Naive B cell (primary cell): ENCODE measurements at regions not wholly inside any gene's neighbourhood (a gene's known extent, or its start where the extent isn't known, plus 50 kb on each side); places are given as distances from the start of the nearest gene placed in this dataset.
A peak's percentile ranks its signal among the peaks of the same experiment; 100 is the strongest.

Source experiments
- ATAC-seq, 2 donors: fragments of 150-1000 bp; cut with Tn5 transposase; 2 replicates each; pipeline ENCODE4 v1.10.0; 2021; ENCODE audit warnings: low read depth in 2 of 2, mild to moderate bottlenecking in 2 of 2, moderate library complexity in 2 of 2
- DNase-seq: peaks from one replicate; pipeline ENCODE4 v3.0.0; 2022
- H3K27ac Mint-ChIP-seq, 6 donors: one replicate each; pipeline ENCODE4 v1.8.0; 2020 to 2022; ENCODE audit warnings: mild to moderate bottlenecking in 6 of 6, mixed read lengths in 6 of 6, moderate library complexity in 5 of 6, inconsistent platforms in 2 of 6
- H3K27me3 Mint-ChIP-seq, 3 donors: one replicate each; pipeline ENCODE4 v1.8.0; 2021 to 2022; ENCODE audit warnings: mixed read lengths in 3 of 3, mild to moderate bottlenecking in 1 of 3
- H3K36me3 Mint-ChIP-seq, 2 donors: one replicate each; pipeline ENCODE4 v1.8.0; 2020 to 2022; ENCODE audit warnings: mixed read lengths in 2 of 2, inconsistent platforms in 1 of 2, mild to moderate bottlenecking in 1 of 2
- H3K4me1 Mint-ChIP-seq, 3 donors: one replicate each; pipeline ENCODE4 v1.8.0; 2020 to 2022; ENCODE audit warnings: mixed read lengths in 3 of 3, inconsistent platforms in 1 of 3, mild to moderate bottlenecking in 1 of 3, moderate library complexity in 1 of 3
- H3K4me3 Mint-ChIP-seq, 8 donors: one replicate each; pipeline ENCODE4 v1.8.0; 2020 to 2022; ENCODE audit warnings: mild to moderate bottlenecking in 8 of 8, mixed read lengths in 8 of 8, moderate library complexity in 8 of 8, inconsistent platforms in 2 of 8
- H3K9me3 Mint-ChIP-seq, 7 donors: one replicate each; pipeline ENCODE4 v1.8.0; 2020 to 2022; ENCODE audit warnings: mixed read lengths in 7 of 7, mild to moderate bottlenecking in 5 of 7, inconsistent platforms in 2 of 7, moderate library complexity in 1 of 7

DNA sequence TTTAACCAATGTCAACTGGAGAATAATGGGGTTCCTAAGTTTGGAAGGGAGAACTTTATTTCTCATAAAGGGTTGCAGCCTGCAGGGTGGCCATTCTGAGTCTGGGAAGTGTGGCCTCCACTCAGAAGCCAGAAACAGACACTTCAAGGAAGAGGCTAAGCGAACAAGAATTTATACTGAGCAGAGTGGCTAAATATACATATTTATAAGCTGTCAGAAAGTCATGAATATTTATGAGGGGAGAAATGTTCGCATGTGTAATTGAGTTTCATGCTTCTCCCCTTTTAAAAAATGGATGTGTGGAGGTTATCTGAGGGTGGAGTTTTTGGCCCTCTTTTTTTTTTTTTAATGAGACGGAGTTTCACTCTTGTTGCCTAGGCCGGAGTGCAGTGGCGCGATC is 78.1 kb upstream of the PLAC8 start:
- no peak overlapping the region for H3K4me3 Mint-ChIP-seq
- peaks cover 0 to 5% (median 0%) of the 10 kb centered on the region in 7 donors for H3K9me3 Mint-ChIP-seq
- H3K36me3 Mint-ChIP-seq, result no peaks in the 10 kb centered on the region
- no peaks in the 10 kb centered on the region for H3K27me3 Mint-ChIP-seq
- DNase-seq, result no peak
- H3K4me1 Mint-ChIP-seq, result peaks cover 38 to 68% (median 51%) of the 10 kb centered on the region in 3 donors
- no peak for ATAC-seq
- H3K27ac Mint-ChIP-seq, result peak overlapping the region in 1 of 6 donors; percentile 33

DNA sequence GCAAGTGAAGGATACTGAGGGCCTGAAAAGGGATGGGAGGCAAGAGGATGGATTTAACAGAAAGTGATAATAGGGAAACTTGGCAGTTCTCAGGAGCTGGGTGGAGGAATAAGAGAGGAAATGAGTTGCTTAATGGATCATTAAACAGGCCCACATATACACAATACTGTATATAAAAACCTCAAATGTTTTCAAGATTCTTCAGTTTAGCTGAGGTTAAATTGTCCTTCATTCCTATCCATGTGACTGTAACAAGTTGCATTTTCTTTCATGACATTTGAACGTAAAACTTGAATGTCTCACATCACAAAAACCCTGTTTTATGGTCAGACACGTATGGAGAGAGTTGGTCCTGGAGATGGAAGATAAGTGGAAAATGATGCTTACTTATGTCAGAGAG is 76.5 kb upstream of the PLAC8 start:
- no peak for DNase-seq
- Mint-ChIP-seq H3K36me3 (no peaks in the 10 kb centered on the region), H3K9me3 (peaks cover 0 to 2% (median 0%) of the 10 kb centered on the region in 7 donors), H3K4me1 (peaks cover 27 to 56% (median 39%) of the 10 kb centered on the region in 3 donors), H3K27ac (peak overlapping the region in 2 of 6 donors; percentile 6 to 36), H3K4me3 (no peak overlapping the region), H3K27me3 (no peaks in the 10 kb centered on the region)
- ATAC-seq, result no peak

DNA sequence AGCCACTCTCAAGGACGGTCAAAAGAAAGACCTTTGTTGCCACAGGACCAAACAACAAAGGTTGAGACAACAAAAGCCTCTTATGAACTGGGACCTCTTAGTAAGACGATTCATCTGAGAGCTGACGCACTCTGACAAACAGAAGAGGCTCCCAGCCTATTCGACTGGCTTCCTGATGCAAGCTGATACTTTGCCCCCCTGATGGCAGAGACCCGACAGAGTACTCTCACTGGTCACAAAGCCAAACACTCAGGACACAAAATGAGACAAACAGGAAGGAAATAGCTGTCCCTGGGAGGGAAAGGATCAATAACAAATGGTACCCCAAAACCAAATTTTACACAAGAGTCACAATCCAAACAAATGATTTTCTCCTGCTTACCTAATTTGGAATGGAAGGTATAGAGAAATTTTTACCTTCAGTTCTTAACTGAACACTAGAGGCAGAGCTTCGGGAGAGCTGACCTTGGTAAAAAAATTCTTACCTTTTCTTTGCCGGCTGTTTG is 75.2 kb upstream of the PLAC8 start:
- Mint-ChIP-seq H3K27ac (peak overlapping the region in 1 of 6 donors; percentile 66), H3K36me3 (no peaks in the 10 kb centered on the region), H3K4me1 (peaks cover 22 to 43% (median 31%) of the 10 kb centered on the region in 3 donors), H3K27me3 (no peaks in the 10 kb centered on the region), H3K9me3 (peaks cover 0 to under 1% (median 0%) of the 10 kb centered on the region in 7 donors), H3K4me3 (peak overlapping the region in 1 of 8 donors; percentile 13)
- ATAC-seq (no peak), DNase-seq (no peak)

DNA sequence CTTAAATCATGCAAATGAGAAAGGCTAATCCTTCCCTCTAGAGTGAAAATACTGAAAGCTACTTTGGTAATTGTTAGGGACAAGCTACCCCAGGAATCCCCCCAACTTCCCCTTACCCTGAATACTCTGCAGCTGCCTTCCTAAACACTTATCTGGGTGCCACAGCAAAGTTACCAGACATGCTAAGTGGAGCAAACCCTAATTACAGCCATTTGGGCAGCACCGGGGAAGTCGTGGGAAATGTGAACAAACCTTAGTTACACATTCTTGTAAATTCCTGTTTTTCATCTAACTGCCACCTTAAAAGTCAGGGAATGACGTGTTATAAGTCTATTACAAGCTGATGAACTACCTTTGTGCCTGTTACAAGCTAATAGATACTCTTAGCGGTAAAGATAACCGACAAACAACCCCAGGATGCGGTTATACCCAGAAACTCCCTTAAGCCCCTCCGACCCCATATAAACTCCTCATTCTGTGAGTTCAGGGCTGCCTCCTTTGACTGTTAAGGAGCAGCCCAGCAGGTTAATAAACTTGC is 66.0 kb upstream of the PLAC8 start:
- DNase-seq (no peak), ATAC-seq (peak; percentile 80 to 86)

DNA sequence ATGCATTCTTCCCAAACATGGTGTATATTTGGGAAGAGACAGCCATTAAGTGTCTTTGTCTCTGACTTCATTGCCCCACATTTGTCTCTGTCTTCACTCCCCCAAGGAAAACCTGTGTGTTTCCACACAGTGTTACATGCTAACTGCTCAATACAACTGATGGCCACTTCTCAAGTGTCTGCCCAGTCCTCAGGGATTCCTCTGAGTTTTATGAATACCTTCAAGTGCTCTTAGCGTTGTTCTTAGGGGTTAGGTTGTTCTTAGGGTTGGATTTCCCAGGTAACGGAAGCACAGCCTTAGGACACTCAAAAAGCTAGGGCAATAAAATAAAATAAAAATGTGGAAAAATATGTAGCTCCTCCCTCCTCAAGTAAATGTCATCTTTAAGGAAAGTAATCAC is 64.7 kb upstream of the PLAC8 start:
- Mint-ChIP-seq H3K9me3 (peaks cover 0 to 2% (median 0%) of the 10 kb centered on the region in 7 donors), H3K27ac (peak overlapping the region in 1 of 6 donors; percentile 32), H3K4me3 (no peak overlapping the region), H3K27me3 (no peaks in the 10 kb centered on the region), H3K36me3 (no peaks in the 10 kb centered on the region), H3K4me1 (peaks cover 36 to 60% (median 39%) of the 10 kb centered on the region in 3 donors)
- DNase-seq (no peak), ATAC-seq (no peak)

More for the DNA sequence above, 66.0 kb upstream of the PLAC8 start:
- peak overlapping the region; percentile 42 to 88 (median 76) for H3K27ac Mint-ChIP-seq
- H3K4me1 Mint-ChIP-seq, result peaks cover 23 to 47% (median 29%) of the 10 kb centered on the region in 3 donors
- no peaks in the 10 kb centered on the region for H3K36me3 Mint-ChIP-seq
- peaks cover 0 to 2% (median 0%) of the 10 kb centered on the region in 7 donors for H3K9me3 Mint-ChIP-seq
- peak overlapping the region in 6 of 8 donors; percentile 5 to 68 (median 40) for H3K4me3 Mint-ChIP-seq
- H3K27me3 Mint-ChIP-seq, result no peaks in the 10 kb centered on the region

DNA sequence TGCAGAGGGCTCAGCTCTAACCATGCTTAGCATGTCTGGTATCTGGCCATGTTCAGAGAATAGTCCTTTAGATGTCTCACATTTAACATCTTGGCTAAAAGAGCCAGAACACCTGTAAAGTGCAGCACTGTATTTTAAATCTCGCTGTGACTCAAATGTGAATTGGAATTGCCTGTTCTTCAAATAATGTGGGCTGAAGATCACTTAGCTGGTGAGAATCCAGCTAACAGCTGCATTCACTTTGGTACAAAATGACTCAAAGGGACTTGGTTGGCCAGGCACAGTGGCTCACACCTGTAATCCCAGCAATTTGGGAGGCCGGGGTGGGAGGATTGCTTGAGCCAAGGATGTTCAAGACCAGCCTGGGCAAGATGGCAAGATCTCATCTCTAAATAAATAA is 63.5 kb upstream of the PLAC8 start:
- no peak for DNase-seq
- peaks cover 0 to 2% (median 0%) of the 10 kb centered on the region in 7 donors for H3K9me3 Mint-ChIP-seq
- peaks cover 48 to 72% (median 49%) of the 10 kb centered on the region in 3 donors for H3K4me1 Mint-ChIP-seq
- peak overlapping the region; percentile 29 to 91 (median 78) for H3K27ac Mint-ChIP-seq
- H3K27me3 Mint-ChIP-seq, result no peaks in the 10 kb centered on the region
- ATAC-seq, result no peak
- no peaks in the 10 kb centered on the region for H3K36me3 Mint-ChIP-seq
- no peak overlapping the region for H3K4me3 Mint-ChIP-seq

DNA sequence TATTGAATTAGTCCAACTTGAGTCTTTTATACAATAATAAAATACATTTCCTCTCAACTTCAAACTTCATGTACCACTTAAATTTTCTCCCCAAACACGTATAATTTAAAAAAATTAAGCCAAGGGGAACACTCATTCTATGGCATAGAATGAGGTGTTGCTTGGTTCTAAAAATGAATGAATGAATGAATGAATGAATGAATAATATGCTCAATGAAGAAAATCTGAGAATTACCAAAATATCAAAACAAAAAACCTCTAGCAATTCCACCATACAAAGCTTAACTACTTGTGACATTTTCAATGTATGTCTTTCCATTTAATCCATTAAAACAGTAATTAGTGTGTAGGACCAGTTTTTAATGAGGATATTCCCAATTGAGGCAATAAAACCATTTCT is 62.7 kb upstream of the PLAC8 start:
- ATAC-seq (no peak), DNase-seq (no peak)
- Mint-ChIP-seq H3K27ac (peak overlapping the region in 4 of 6 donors; percentile 30 to 91 (median 86)), H3K27me3 (no peaks in the 10 kb centered on the region), H3K9me3 (peaks cover 0 to 2% (median 0%) of the 10 kb centered on the region in 7 donors), H3K4me3 (no peak overlapping the region), H3K4me1 (peaks cover 56 to 80% (median 56%) of the 10 kb centered on the region in 3 donors), H3K36me3 (no peaks in the 10 kb centered on the region)

DNA sequence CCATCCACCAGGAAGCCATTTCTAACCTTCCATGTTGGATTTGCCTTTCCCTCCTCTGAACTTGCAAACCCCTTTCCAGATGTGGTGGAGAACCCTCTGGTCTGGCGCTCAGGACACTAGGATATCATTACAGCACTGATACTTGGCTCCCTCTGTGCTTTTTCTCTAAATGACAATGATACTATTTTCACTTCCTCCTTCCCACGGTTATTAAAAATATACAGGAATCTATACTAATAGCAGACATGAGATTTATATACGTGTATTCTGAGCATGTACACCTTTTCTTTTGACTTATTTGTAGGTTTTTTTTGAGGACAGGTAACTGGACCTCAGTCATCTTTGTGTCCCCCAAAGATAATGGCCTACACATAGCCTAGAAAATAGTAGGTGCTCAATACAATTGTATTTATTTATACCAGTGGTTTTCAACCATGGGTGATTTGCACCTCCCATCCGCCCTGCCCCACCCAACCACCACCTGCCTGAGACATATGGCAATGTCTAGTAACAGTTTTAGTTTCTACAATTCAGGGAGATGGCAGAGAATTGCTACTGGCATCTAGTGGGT is 60.4 kb upstream of the PLAC8 start:
- ATAC-seq (peak; percentile 87 to 88), DNase-seq (peak; percentile 77)
- H3K36me3 Mint-ChIP-seq, result no peaks in the 10 kb centered on the region
- peaks cover 0 to 3% (median 0%) of the 10 kb centered on the region in 7 donors for H3K9me3 Mint-ChIP-seq
- peak overlapping the region; percentile 89 to 97 (median 96) for H3K27ac Mint-ChIP-seq
- peaks cover 57 to 84% (median 58%) of the 10 kb centered on the region in 3 donors for H3K4me1 Mint-ChIP-seq
- peak overlapping the region; percentile 80 to 95 (median 94) for H3K4me3 Mint-ChIP-seq
- H3K27me3 Mint-ChIP-seq, result no peaks in the 10 kb centered on the region

DNA sequence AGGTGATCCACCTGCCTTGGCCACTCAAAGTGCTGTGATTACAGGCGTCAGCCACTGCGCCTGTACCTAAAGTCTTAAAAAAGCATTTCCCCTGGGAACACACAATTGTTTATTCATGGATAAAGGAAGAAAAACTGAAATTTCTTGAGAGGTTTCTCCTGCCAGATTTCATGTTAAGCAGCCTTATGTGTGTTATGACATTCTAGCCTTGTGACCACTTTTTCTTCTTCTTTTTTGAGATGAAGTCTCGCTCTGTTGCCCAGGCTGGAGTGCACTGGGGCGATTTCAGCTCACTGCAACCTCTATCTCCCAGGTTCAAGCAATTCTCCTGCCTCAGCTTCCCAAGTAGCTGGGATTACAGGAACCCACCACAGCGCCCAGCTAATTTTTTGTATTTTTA is 57.8 kb upstream of the PLAC8 start:
- Mint-ChIP-seq H3K4me1 (peaks cover 46 to 76% (median 62%) of the 10 kb centered on the region in 3 donors), H3K4me3 (peak overlapping the region; percentile 60 to 95 (median 88)), H3K27me3 (no peaks in the 10 kb centered on the region), H3K27ac (peak overlapping the region; percentile 89 to 97 (median 95)), H3K36me3 (no peaks in the 10 kb centered on the region), H3K9me3 (peaks cover 0 to 5% (median 0%) of the 10 kb centered on the region in 7 donors)
- ATAC-seq (peak; percentile 52 to 60), DNase-seq (peak; percentile 53)

DNA sequence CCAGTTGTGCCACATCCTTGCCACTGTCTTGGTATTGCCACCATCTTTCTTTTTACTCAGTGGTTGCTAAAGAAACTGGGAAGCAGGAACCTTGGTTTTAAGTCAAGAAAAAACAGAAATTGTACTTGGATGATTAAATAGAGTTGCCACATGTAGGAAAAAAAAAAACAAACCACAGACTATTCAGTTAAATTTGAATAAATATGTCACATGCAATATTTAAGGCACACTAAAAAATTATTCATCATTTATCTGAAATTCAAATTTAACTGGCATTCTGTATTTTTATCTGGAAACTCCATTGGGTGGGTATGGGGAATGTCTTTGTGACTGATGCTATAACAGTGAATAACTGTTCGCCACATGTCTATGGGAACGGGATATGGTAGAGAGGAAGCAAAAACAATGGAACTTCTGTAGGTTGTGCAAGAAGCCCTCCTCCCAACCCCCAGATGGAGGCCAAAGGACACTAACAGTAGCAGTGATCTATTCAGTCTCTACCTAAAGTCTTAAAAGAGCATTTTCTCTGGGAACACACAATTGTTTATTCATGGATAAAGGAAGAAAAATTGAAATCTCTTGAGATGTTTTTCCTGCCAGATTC is 57.0 kb upstream of the PLAC8 start:
- Mint-ChIP-seq H3K4me1 (peaks cover 54 to 77% (median 70%) of the 10 kb centered on the region in 3 donors), H3K36me3 (no peaks in the 10 kb centered on the region), H3K4me3 (peak overlapping the region in 2 of 8 donors; percentile 35 to 37), H3K27ac (peak overlapping the region in 3 of 6 donors; percentile 79 to 91 (median 80)), H3K27me3 (no peaks in the 10 kb centered on the region), H3K9me3 (peaks cover 0 to 5% (median 0%) of the 10 kb centered on the region in 7 donors)
- ATAC-seq, result no peak
- no peak for DNase-seq

DNA sequence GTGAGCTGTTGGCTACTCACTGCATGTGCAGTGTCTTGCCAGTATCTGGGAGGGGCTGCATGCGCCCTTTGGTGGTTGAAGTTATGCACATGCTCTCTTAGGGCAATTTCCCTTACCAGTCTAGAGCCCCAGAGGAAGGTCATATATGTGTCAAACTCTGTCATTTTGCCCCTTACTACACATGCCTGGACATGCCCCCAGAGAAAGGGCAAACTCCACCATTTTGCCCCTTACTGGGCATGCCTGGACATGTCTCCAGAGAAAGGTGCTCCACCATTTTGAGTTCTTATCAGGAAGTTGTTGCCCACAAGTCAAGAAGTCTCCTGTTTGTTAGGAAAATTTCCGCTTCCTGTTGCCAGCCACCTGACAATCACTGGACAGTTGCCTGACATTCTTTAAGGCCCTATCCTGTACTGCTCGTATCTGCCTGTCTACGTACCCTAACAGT is 56.4 kb upstream of the PLAC8 start:
- Mint-ChIP-seq H3K9me3 (peaks cover 0 to 5% (median 0%) of the 10 kb centered on the region in 7 donors), H3K36me3 (no peaks in the 10 kb centered on the region), H3K27ac (peak overlapping the region in 5 of 6 donors; percentile 39 to 91 (median 67)), H3K4me1 (peaks cover 50 to 73% (median 70%) of the 10 kb centered on the region in 3 donors), H3K4me3 (peak overlapping the region in 4 of 8 donors; percentile 18 to 80 (median 50)), H3K27me3 (no peaks in the 10 kb centered on the region)
- DNase-seq, result no peak
- no peak for ATAC-seq
